ENCODE measurements at regions not wholly inside any gene's neighbourhood (a gene's known extent, or its start where the extent isn't known, plus 50 kb on each side); places are given as distances from the start of the nearest gene placed in this dataset.

- no peak for TF ChIP-seq POLR2A (IDR thresholded peaks at IDR 0.05)
- TF ChIP-seq CTCF (IDR thresholded peaks at IDR 0.05) = no peak
Observed at GRCh38 chr6:106788761-106789160, 159.4 kb downstream of the QRSL1 start.

Measured in Peyer's patch (tissue), 4 donors.